ENCODE measurements at regions not wholly inside any gene's neighbourhood (a gene's known extent, or its start where the extent isn't known, plus 50 kb on each side); places are given as distances from the start of the nearest gene placed in this dataset.
"Not testable (repeated sequence)": the region's sequence is repeated elsewhere in the genome, so short reads cannot be mapped to it uniquely, and the experiment has no call there.

DNA sequence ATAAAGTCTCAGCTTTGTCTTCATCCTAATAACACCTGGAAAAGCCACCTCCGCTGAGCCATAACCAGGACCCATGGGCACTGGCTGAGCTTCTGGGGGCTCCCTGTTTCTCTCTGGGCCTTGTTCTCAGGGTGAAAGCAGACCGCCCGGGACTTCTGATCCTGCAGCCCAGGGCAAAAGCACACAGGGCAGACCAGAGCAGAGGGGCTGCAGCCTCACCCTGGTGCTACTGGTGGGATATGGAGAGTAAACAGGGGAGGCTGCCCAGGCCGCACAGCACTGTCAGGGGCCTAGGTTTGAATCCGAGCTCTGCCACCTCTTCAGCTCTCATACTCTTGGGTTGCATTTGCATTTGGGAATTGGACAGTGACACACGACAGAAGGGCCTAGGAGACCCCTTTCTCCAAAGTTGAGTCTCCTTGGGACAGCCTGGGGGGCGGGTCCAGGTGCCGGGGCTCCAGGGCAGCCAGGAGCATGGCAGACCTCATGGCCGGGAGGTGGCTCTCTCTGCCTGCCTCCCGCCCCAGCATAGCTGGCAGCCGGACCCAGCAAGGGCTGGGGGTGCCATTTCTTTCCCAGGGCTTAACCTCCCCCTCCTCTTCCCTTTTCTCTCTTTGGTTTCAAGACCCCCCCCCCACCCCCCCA, 164.9 kb downstream of the INHBB start:
- no peak overlapping the region for H3K27ac ChIP-seq
- no peak for DNase-seq (ENCODE audit: low read depth, low spot score)

DNA sequence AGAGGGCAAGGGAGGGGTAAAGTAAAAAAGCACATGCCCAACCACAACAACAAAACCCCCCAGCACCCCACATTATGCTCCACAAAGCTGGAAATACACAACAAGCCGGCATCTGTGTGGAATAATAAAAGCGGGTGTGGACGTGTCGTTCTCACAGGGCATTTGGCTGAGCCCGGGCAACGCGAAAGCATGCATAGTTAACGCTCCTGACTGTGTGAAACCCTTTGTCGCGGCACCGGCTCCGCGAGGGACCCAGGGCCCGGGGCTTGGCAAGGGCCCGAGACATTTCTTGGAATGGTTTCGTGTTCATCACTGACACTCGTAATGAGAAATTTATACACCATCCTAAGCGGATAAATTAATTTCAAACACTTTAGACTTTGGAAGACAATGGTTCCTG, 165.6 kb downstream of the INHBB start:
- no peak overlapping the region for H3K27ac ChIP-seq
- no peak for DNase-seq (ENCODE audit: low read depth, low spot score)

DNA sequence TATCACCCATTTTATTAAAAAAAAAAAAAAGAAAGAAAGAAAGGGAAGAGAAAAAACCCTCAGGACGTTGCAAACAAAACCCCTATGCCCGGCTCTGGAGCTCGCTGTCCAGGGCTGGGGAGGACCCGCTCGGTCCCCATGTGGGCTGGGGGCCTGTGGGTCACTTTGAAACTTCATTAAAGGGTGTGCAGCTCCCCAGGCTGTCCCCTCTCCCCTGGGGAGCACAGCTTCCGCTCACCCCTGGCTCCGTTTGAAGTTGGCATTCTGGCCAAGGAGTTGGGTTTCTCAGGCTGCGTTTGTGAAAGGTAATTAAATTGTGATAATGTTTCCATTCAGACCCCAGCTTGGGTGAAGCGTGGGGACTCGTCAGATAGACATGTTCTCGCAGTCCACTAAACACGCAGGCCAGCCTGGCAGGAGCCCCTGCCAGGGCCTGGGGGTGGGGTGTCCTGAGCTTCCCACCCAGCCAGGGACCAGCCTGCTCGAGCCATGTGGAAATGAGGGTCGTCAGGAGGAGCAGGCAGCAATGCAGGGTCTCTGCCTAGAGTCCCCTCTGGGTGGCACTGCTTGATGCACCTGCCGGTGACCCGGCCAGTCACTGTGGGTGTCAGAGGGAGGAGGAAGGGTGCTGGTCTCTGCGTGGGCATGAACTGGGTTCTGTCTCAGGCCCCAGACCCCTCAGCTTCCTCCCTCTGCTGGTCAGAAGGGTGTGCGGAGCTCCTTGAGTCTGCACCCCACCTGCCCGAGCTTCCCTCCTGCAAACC, 166.2 kb downstream of the INHBB start:
- H3K27ac ChIP-seq, result no peak overlapping the region
- DNase-seq (ENCODE audit: low read depth, low spot score), result no peak

DNA sequence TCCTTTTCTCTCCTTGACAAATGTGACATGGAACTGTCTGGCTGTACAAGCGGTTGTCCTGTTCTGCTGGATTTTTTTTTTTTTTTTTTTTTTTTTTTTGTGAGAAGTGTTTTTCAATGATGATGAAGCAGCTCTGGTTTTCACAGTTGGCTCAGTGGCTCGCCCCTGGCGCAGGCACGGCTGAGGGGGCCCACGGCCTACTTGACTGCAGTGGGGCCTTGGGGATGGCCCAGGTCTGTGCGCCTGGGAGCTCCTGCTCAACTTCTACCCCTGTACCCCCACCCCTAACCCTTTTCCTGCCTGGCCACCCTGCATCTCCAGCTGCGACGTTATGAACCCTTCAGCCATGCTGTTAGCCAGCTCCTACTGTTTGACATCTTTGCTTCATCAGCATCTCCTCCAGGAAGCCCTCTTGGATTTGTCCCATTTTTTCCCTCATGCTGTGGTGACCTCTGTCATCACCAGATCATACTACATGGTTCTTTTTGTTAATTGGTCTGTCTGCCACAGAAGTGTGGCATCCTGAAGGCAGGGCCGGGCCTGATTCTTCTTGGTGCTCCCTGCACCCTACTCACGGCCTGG, 167.9 kb downstream of the INHBB start:
- no peak for DNase-seq (ENCODE audit: low read depth, low spot score)
- no peak overlapping the region for H3K27ac ChIP-seq

DNA sequence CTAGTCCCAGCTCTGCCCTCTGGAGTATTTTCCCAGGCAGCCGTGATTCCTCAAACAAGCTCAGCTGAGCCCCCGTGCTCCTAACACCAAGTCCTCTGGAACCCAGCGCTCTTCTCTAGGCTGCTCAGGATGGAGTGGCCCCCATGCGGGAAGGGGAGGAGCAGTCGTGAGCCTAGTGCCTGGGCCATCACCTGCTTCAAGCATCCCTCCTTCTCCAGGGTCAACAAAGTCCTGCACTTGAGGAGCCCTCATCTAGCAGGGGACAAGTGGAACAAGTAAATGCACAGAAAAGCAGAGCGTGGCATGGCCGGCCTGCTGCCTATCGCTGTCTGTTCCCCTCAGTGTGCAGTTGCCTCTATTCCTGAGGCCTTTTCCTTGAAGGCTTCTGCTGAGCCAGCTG, 168.6 kb downstream of the INHBB start:
- DNase-seq (ENCODE audit: low read depth, low spot score), result no peak
- no peak overlapping the region for H3K27ac ChIP-seq

GRCh38 chr2:120515066-120515758, 169.3 kb downstream of the INHBB start:
- DNase-seq (ENCODE audit: low read depth, low spot score); H3K27ac ChIP-seq: not testable (repeated sequence)

GRCh38 chr2:120515759-120516678, 170.1 kb downstream of the INHBB start:
- no peak for DNase-seq (ENCODE audit: low read depth, low spot score)
- H3K27ac ChIP-seq, result no peak overlapping the region

DNA sequence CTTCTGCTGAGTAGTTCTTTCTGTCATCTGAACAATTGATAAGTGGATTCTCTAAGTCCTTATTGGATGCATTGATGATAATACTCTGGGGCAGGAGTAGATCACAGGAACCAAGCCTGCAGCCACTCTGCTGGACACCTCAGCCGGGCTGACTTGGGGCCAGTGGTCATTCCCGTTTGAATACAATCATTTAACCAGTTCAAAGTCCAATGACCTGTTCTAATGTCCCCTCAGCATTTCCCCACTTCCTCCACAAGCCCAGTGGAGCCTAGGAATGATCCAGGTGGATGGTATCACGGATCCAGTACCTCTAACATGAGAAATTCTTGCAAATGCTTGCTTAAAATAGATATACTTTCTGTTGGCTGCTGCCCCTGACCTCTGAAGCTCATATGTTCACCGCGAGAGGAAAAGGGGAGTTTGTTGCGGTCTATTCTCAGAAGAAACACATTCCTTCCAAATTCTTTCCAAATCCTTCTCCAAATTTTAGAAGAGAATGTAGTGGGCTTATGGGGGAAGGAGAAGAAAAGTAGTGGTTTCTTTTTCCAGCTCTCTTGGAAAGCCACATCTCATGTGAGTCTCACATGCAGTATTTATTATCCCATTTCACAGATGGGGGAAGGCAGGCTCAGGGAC, 170.9 kb downstream of the INHBB start:
- no peak overlapping the region for H3K27ac ChIP-seq
- DNase-seq (ENCODE audit: low read depth, low spot score), result no peak

DNA sequence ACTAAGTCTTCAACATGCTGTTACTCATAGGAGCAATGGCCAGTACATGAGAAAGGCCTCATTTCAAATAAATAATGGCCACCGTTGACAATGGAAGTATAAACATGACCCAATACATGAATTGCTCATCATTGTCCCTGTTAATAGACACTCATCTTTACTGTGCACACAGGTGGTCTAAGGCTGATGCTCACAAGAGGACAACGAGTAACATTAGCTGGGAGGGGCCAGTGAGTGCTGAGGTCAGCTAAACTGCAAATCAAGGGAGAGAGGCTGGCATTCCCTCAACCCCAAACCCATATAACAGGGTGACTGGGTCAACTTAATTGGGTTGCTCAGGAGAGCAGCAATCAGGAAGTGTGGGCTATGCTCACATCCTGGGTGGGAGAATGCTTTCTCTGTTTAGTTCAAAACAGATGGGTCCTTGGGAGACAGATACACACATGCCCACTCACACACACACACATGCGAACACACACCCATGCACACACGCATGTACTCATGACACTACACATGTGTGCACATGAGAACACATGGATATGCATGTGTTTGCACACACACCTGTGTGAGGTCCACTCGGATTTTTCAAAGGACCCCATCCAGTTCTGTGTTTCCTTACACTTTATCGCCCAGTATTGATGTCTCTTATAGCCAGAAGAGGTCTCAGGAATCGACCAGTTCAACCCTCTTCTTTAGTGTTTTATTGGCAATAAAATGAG, 172.0 kb downstream of the INHBB start:
- H3K27ac ChIP-seq, result no peak overlapping the region
- no peak for DNase-seq (ENCODE audit: low read depth, low spot score)

- DNase-seq (ENCODE audit: low read depth, low spot score), result no peak
- H3K27ac ChIP-seq, result no peak overlapping the region
Measured at GRCh38 chr2:120518819-120519218, 172.9 kb downstream of the INHBB start.

DNA sequence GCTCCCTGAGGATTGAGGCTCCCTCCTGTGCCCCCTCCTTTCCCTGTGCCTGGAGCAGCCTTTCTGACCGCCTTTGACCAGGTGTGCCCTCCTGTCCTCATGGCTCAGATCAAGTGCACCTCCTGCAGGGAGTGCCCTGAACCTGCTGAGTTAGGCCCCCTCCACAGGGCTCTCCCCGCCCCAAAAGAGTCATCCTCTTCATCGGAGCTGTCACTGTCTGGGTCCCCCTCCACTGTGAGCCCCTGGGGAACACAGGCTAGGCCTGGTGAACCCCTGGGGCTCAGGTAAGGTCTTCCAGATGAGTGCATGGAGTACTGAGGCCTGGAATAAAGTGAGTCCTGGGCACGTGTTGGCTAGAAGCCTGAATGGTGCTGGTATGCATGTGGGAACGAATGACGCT, 173.5 kb downstream of the INHBB start:
- no peak for DNase-seq (ENCODE audit: low read depth, low spot score)

GRCh38 chr2:120520454-120520853, 174.5 kb downstream of the INHBB start:
- no peak for DNase-seq (ENCODE audit: low read depth, low spot score)
- H3K27ac ChIP-seq, result no peak overlapping the region

More for the DNA sequence above, 173.5 kb downstream of the INHBB start:
- no peak overlapping the region for H3K27ac ChIP-seq

DNA sequence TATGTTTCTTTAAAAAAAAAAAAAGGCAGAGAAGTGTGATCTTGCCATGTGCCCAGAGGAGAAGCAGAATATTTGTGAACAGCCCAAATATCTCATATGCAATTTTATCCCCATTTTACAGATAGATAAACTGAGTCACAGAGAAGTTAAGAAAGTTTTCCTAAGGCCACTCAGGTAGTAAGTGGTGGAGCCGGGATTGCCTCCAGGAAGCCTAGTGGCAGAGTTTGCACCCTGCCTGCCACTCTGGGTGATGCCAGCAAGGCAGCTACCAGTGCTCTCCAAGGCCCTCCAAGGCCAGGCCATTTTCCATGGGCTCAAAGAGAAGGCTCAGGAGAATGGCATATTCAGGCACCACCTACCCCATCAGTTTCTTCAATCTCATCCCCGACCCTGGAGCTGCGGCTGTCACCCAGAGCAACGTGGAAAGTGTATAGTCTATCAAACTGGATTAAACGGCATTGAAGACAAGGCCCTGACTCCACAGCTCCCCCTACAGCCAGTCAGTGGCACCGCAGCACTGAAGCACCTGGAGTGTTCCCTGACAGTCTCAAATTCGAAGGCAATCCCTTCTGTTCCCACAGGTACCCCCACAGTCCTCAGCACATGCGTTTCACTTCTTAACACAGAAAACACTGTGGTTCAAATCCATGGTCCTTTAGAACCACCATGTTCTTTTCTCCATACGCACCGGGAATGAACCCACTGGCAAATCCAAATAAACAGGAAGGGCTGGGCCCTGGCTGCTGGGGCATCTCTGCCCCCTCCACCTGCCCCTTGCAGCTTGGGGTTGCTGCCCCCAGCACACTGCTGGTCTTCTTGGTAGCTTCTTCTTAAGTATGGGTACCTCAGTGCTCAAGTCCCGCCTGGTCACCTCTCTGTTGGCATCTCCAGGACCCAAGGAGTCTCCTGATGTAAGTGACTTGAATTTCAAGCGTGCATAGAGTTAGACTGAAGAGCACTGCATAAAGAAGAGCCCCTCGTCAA, 175.3 kb downstream of the INHBB start:
- DNase-seq (ENCODE audit: low read depth, low spot score), result no peak
- no peak overlapping the region for H3K27ac ChIP-seq

- no peak for DNase-seq (ENCODE audit: low read depth, low spot score)
- no peak overlapping the region for H3K27ac ChIP-seq
Measured at GRCh38 chr2:120522151-120522751, 176.3 kb downstream of the INHBB start.

DNA sequence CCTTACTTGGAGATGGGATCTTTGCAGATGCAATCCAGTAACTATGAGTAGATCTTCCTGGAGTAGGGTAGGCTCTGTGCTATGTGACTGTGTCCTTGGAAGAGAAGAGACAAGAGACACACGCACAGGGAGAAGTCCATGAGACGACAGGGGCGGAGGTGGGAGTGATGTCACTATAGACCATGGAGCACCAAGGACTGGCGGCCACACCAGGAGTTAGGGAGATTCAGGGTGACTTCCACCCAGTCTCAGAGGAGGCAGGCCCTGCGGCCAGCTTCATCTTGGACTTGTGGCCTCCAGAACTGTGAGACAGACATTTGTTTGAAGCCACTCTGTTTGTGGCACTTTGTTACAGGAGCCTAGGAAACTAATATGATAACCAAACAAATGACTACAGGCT, 177.8 kb downstream of the INHBB start:
- H3K27ac ChIP-seq, result no peak overlapping the region
- no peak for DNase-seq (ENCODE audit: low read depth, low spot score)

DNA sequence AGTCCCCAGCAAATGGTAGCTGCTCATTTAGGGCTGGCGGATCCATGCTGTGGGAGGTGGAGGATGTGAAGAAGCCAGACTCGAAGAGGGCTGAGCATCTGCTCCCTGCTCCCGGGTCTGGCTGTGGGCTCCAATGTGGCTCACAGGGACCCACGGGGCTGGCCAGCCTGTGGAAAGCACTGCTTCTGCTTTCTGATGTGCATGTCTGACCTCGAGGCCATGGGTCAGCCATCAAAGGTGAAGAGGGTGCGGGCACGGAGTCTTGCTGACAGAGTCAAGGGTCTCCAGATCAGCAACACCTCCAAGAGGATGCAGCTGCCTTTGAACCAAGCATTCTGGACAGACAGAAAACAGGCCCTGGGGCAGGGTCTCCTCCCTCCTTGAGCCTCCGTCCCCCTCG, 178.2 kb downstream of the INHBB start:
- H3K27ac ChIP-seq, result no peak overlapping the region
- no peak for DNase-seq (ENCODE audit: low read depth, low spot score)

Data from epithelial cell of prostate (primary cell).